Left renal pelvis (tissue), 4 donors: ENCODE measurements at regions not wholly inside any gene's neighbourhood (a gene's known extent, or its start where the extent isn't known, plus 50 kb on each side); places are given as distances from the start of the nearest gene placed in this dataset.

Experiments used
- DNase-seq, 4 donors: peaks; one replicate each; pipeline ENCODE4 v3.0.0-alpha.2; 2013; ENCODE audit warnings: low read depth in 4 of 4, low spot score in 3 of 4

- no peak for DNase-seq
Measured at GRCh38 chr18:22108674-22109073, 60.7 kb upstream of the GATA6 start.

GRCh38 chr18:22109535-22109934 is 59.9 kb upstream of the GATA6 start:
- DNase-seq, result no peak

GRCh38 chr18:22110461-22110924 is 58.9 kb upstream of the GATA6 start:
- no peak for DNase-seq

GRCh38 chr18:22112215-22112614 is 57.2 kb upstream of the GATA6 start:
- no peak for DNase-seq

GRCh38 chr18:22113144-22113844 is 56.1 kb upstream of the GATA6 start:
- DNase-seq, result no peak

- no peak for DNase-seq
Measured at GRCh38 chr18:22114526-22115321, 54.7 kb upstream of the GATA6 start.

GRCh38 chr18:22115573-22115972 is 53.8 kb upstream of the GATA6 start:
- DNase-seq, result no peak
